ENCODE measurements at regions not wholly inside any gene's neighbourhood (a gene's known extent, or its start where the extent isn't known, plus 50 kb on each side); places are given as distances from the start of the nearest gene placed in this dataset.

DNA sequence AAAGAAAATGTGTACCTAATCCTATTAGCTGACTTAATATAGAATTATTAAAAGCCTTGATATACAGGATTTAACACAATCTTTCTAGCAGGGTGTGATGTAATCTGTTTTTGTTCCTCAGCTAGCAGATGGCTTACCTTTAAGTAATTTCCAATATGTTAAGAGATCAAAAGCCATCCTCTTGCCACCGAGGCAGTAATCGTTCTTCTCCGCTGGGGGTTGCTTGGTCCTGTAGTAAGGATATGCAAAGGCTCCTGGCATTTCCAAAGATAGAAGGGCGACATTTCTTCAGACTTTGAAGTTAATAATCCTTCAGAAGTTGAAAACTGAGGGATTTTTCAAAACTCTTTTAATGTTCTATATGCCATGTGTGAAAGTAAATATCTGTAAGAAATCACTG is 156.4 kb downstream of the FZD1 start:
- TF ChIP-seq, protein P1, sequence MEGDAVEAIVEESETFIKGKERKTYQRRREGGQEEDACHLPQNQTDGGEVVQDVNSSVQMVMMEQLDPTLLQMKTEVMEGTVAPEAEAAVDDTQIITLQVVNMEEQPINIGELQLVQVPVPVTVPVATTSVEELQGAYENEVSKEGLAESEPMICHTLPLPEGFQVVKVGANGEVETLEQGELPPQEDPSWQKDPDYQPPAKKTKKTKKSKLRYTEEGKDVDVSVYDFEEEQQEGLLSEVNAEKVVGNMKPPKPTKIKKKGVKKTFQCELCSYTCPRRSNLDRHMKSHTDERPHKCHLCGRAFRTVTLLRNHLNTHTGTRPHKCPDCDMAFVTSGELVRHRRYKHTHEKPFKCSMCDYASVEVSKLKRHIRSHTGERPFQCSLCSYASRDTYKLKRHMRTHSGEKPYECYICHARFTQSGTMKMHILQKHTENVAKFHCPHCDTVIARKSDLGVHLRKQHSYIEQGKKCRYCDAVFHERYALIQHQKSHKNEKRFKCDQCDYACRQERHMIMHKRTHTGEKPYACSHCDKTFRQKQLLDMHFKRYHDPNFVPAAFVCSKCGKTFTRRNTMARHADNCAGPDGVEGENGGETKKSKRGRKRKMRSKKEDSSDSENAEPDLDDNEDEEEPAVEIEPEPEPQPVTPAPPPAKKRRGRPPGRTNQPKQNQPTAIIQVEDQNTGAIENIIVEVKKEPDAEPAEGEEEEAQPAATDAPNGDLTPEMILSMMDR (IDR thresholded peaks at IDR 0.05) = no peak
- no peak for TF ChIP-seq POLR2A (IDR thresholded peaks at IDR 0.05)
